CD14-positive monocyte (primary cell): ENCODE measurements at regions not wholly inside any gene's neighbourhood (a gene's known extent, or its start where the extent isn't known, plus 50 kb on each side); places are given as distances from the start of the nearest gene placed in this dataset.

Experiments used
- DNase-seq, 3 donors: peaks; one replicate each; pipeline ENCODE4 v3.0.0-alpha.2; 2011 to 2022
- H2AFZ ChIP-seq: 2 replicates; pipeline ENCODE4 v1.6.0; 2012; ENCODE audit warnings: mild to moderate bottlenecking, low read depth, low read length, inconsistent platforms; ENCODE audit not compliant: insufficient read depth, poor library complexity, severe bottlenecking
- H3K27ac ChIP-seq, 2 donors: 1 replicate in 1 of 2; 2 replicates in 1 of 2; pipeline ENCODE4 v1.5.1; 2012 to 2013; ENCODE audit warnings: low read length in 2 of 2, control low read depth in 1 of 2, inconsistent platforms in 1 of 2, low read depth in 1 of 2, mild to moderate bottlenecking in 1 of 2
- H3K27me3 ChIP-seq, 2 donors: one replicate each; pipeline versions ENCODE4 v1.6.0 to v1.6.1; 2011 to 2013; ENCODE audit warnings: low read length in 2 of 2; ENCODE audit not compliant: control insufficient read depth in 2 of 2, insufficient read depth in 2 of 2
- H3K36me3 ChIP-seq, 2 donors: replicated peaks in 1 of 2; 1 replicate in 1 of 2; 2 replicates in 1 of 2; pipeline versions ENCODE4 v1.5.1 to v1.6.1; 2012 to 2013; ENCODE audit warnings: low read length in 2 of 2, control low read depth in 1 of 2, inconsistent platforms in 1 of 2, mild to moderate bottlenecking in 1 of 2; ENCODE audit not compliant: insufficient read depth in 2 of 2, control insufficient read depth in 1 of 2
- H3K4me1 ChIP-seq, 2 donors: 1 replicate in 1 of 2; 2 replicates in 1 of 2; pipeline versions ENCODE4 v1.5.1 to v1.6.1; 2012 to 2013; ENCODE audit warnings: low read length in 2 of 2, control low read depth in 1 of 2, inconsistent platforms in 1 of 2, mild to moderate bottlenecking in 1 of 2, moderate library complexity in 1 of 2; ENCODE audit not compliant: insufficient read depth in 2 of 2, control insufficient read depth in 1 of 2
- H3K4me2 ChIP-seq: replicated peaks from 2 replicates; pipeline ENCODE3; 2012; ENCODE audit warnings: low read length, moderate library complexity, mild to moderate bottlenecking; ENCODE audit not compliant: poor library complexity, severe bottlenecking; ENCODE audit errors: extremely low read depth
- H3K4me3 ChIP-seq, 3 experiments: fragments of 200-600 bp in 1 of 3; sonication (generic) in 1 of 3; replicated peaks in 1 of 3; 1 replicate in 2 of 3; 2 replicates in 1 of 3; pipeline ENCODE4 v1.5.1; 2011 to 2013; ENCODE audit warnings: low read length in 3 of 3, mild to moderate bottlenecking in 3 of 3, control low read depth in 2 of 3, low read depth in 2 of 3, inconsistent platforms in 1 of 3, moderate library complexity in 1 of 3
- H3K79me2 ChIP-seq: 2 replicates; pipeline ENCODE4 v1.6.0; 2012; ENCODE audit warnings: mild to moderate bottlenecking, control low read depth, inconsistent platforms, low read length, moderate library complexity; ENCODE audit not compliant: insufficient read depth
- H3K9ac ChIP-seq: 2 replicates; pipeline ENCODE4 v1.6.0; 2017; ENCODE audit warnings: low read length, mild to moderate bottlenecking; ENCODE audit not compliant: insufficient read depth, poor library complexity, severe bottlenecking
- H3K9me3 ChIP-seq, 2 donors: replicated peaks in 1 of 2; 1 replicate in 1 of 2; 2 replicates in 1 of 2; pipeline versions ENCODE4 v1.5.1 to v1.6.1; 2012 to 2013; ENCODE audit warnings: low read length in 2 of 2, control low read depth in 1 of 2; ENCODE audit not compliant: control insufficient read depth in 1 of 2, insufficient read depth in 1 of 2
- H4K20me1 ChIP-seq: 2 replicates; pipeline ENCODE4 v1.6.0; 2012; ENCODE audit warnings: mild to moderate bottlenecking, low read length, control low read depth, moderate library complexity; ENCODE audit not compliant: insufficient read depth
- H3K27ac Mint-ChIP-seq, 7 donors: one replicate each; pipeline ENCODE4 v1.8.0; 2020; ENCODE audit warnings: mild to moderate bottlenecking in 7 of 7, mixed read lengths in 7 of 7, moderate library complexity in 6 of 7, inconsistent platforms in 2 of 7
- H3K27me3 Mint-ChIP-seq, 3 donors: one replicate each; pipeline ENCODE4 v1.8.0; 2021 to 2022; ENCODE audit warnings: low read depth in 3 of 3, mild to moderate bottlenecking in 3 of 3, mixed read lengths in 3 of 3, moderate library complexity in 3 of 3, inconsistent platforms in 1 of 3
- H3K36me3 Mint-ChIP-seq, 2 donors: one replicate each; pipeline ENCODE4 v1.8.0; 2020; ENCODE audit warnings: mixed read lengths in 2 of 2, inconsistent platforms in 1 of 2, mild to moderate bottlenecking in 1 of 2
- H3K4me1 Mint-ChIP-seq: one replicate; pipeline ENCODE4 v1.8.0; 2020; ENCODE audit warnings: mild to moderate bottlenecking, mixed read lengths
- H3K4me3 Mint-ChIP-seq, 2 donors: one replicate each; pipeline ENCODE4 v1.8.0; 2020; ENCODE audit warnings: mild to moderate bottlenecking in 2 of 2, mixed read lengths in 2 of 2, moderate library complexity in 1 of 2
- H3K9me3 Mint-ChIP-seq, 7 donors: one replicate each; pipeline ENCODE4 v1.8.0; 2020 to 2022; ENCODE audit warnings: mixed read lengths in 7 of 7, mild to moderate bottlenecking in 6 of 7, moderate library complexity in 6 of 7, inconsistent platforms in 2 of 7
- CTCF ChIP-seq: fragments of 200-600 bp; IDR thresholded peaks from one replicate; pipeline ENCODE4 v1.8.0; 2022; ENCODE audit warnings: antibody characterized with exemption, mild to moderate bottlenecking
- WGBS: methylation state at CpG from one replicate; pipeline ENCODE4 v1.1.5; 2013; ENCODE audit warnings: missing lambda C conversion rate; ENCODE audit not compliant: insufficient coverage; 5-methylcytosine and 5-hydroxymethylcytosine counted together
- intact Hi-C, 2 donors: fragments of 100-400 bp; cut with micrococcal nuclease; formaldehyde crosslinking; loops; one replicate each; pipeline versions ENCODE4 v1.15.0 to v1.15.1; 2023

GRCh38 chr5:29169886-29170285 is 2023.6 kb upstream of the CDH6 start:
- TF ChIP-seq CTCF, result no peak
- no peak overlapping the region for H3K9ac ChIP-seq
- no peak overlapping the region for H3K4me2 ChIP-seq
- intact Hi-C loops, result no loop called here
- H3K9me3 Mint-ChIP-seq, result peaks cover 3 to 18% (median 12%) of the 10 kb centered on the region in 7 donors
- H3K36me3 Mint-ChIP-seq, result no peaks in the 10 kb centered on the region
- no peak overlapping the region for H3K27ac Mint-ChIP-seq
- WGBS, result no CpG with 5 or more reads among the region's 2 CpGs
- H2AFZ ChIP-seq, result no peak overlapping the region
- peaks cover 6 to 14% of the 10 kb centered on the region in 2 donors for H3K9me3 ChIP-seq
- no peak overlapping the region for H3K4me3 ChIP-seq
- no peak for DNase-seq
- no peaks in the 10 kb centered on the region for H3K27me3 Mint-ChIP-seq
- H3K4me1 ChIP-seq, result no peaks in the 10 kb centered on the region
- no peaks in the 10 kb centered on the region for H3K4me1 Mint-ChIP-seq
- H4K20me1 ChIP-seq, result no peaks in the 10 kb centered on the region
- no peak overlapping the region for H3K4me3 Mint-ChIP-seq
- no peak overlapping the region for H3K27ac ChIP-seq
- no peaks in the 10 kb centered on the region for H3K36me3 ChIP-seq
- H3K79me2 ChIP-seq, result no peaks in the 10 kb centered on the region
- H3K27me3 ChIP-seq, result no peaks in the 10 kb centered on the region

GRCh38 chr5:29162297-29162696 is 2031.2 kb upstream of the CDH6 start:
- Histone ChIP-seq H3K4me3 (no peak overlapping the region), H3K27me3 (no peaks in the 10 kb centered on the region), H3K9me3 (peaks cover 3% of the 10 kb centered on the region in 2 donors), H3K27ac (no peak overlapping the region), H3K4me1 (no peaks in the 10 kb centered on the region), H3K79me2 (no peaks in the 10 kb centered on the region), H4K20me1 (no peaks in the 10 kb centered on the region), H2AFZ (no peak overlapping the region), H3K9ac (no peak overlapping the region), H3K36me3 (no peaks in the 10 kb centered on the region), H3K4me2 (no peak overlapping the region)
- H3K4me3 Mint-ChIP-seq, result no peak overlapping the region
- intact Hi-C loops, result no loop called here
- H3K27ac Mint-ChIP-seq, result no peak overlapping the region
- no peaks in the 10 kb centered on the region for H3K27me3 Mint-ChIP-seq
- H3K4me1 Mint-ChIP-seq, result no peaks in the 10 kb centered on the region
- no CpG with 5 or more reads among the region's 1 CpG for WGBS
- no peak for TF ChIP-seq CTCF
- peaks cover 0 to 11% (median 3%) of the 10 kb centered on the region in 7 donors for H3K9me3 Mint-ChIP-seq
- DNase-seq, result no peak
- no peaks in the 10 kb centered on the region for H3K36me3 Mint-ChIP-seq
